ENCODE measurements at regions not wholly inside any gene's neighbourhood (a gene's known extent, or its start where the extent isn't known, plus 50 kb on each side); places are given as distances from the start of the nearest gene placed in this dataset.
A peak's percentile ranks its signal among the peaks of the same experiment; 100 is the strongest.

DNA sequence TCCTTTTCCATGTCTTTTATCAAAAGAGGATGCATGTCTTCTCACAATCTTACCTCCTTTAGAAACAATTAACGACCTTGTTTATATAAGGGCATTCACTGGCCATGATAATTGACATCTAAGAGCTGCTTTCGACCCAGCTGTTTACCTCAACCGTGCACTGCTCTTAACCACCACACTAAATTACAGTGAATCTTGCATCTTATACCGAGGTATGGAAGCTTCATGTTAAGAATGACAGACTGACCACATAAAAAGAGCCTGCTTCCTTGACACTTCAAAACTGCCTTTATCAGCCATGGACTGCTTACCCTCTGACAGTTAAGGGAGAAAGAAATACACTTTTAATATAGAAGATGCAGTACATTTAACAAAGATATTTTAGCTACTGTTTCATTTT lies 301.7 kb upstream of the LYPLAL1 start:
- no peak overlapping the region for H3K27ac ChIP-seq (ENCODE audit: insufficient read depth, low read length)
- H3K4me2 ChIP-seq (ENCODE audit: extremely low read depth, insufficient read depth, low read length): no peak overlapping the region
- DNase-seq (ENCODE audit: low read depth in 2 of 2): no peak
- no peaks in the 10 kb centered on the region for H4K20me1 ChIP-seq (ENCODE audit: control insufficient read depth, extremely low read depth, insufficient read depth, low read length)
- no peaks in the 10 kb centered on the region for H3K36me3 ChIP-seq (ENCODE audit: control insufficient read depth, insufficient read depth, low read length)
- no peak overlapping the region for H2AFZ ChIP-seq (ENCODE audit: low read length)
- no peak overlapping the region for H3K9ac ChIP-seq (ENCODE audit: insufficient read depth, low read length)
- no peak overlapping the region for H3K4me3 ChIP-seq (replicated peaks in 1 of 4; ENCODE audit: control extremely low read depth in 1 of 4, insufficient read depth in 1 of 4, low read depth in 3 of 4, low read length in 4 of 4)
- no peaks in the 10 kb centered on the region for H3K9me3 ChIP-seq (ENCODE audit: control insufficient read depth, insufficient read depth, low read depth, low read length)
- TF ChIP-seq, protein P1, sequence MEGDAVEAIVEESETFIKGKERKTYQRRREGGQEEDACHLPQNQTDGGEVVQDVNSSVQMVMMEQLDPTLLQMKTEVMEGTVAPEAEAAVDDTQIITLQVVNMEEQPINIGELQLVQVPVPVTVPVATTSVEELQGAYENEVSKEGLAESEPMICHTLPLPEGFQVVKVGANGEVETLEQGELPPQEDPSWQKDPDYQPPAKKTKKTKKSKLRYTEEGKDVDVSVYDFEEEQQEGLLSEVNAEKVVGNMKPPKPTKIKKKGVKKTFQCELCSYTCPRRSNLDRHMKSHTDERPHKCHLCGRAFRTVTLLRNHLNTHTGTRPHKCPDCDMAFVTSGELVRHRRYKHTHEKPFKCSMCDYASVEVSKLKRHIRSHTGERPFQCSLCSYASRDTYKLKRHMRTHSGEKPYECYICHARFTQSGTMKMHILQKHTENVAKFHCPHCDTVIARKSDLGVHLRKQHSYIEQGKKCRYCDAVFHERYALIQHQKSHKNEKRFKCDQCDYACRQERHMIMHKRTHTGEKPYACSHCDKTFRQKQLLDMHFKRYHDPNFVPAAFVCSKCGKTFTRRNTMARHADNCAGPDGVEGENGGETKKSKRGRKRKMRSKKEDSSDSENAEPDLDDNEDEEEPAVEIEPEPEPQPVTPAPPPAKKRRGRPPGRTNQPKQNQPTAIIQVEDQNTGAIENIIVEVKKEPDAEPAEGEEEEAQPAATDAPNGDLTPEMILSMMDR (conservative IDR thresholded peaks at IDR 0.05 in 1 of 2, IDR thresholded peaks at IDR 0.05 in 1 of 2; ENCODE audit: low read depth in 1 of 2, low read length in 2 of 2): no peak
- no peak for TF ChIP-seq EZH2 (IDR thresholded peaks at IDR 0.05; ENCODE audit: low read length, missing control alignments)
- H3K79me2 ChIP-seq (ENCODE audit: control insufficient read depth, insufficient read depth, low read length): no peaks in the 10 kb centered on the region
- peaks cover 3% of the 10 kb centered on the region for H3K4me1 ChIP-seq (ENCODE audit: control insufficient read depth, extremely low read depth, insufficient read depth, low read length)
- H3K27me3 ChIP-seq (ENCODE audit: control insufficient read depth, insufficient read depth, low read length): no peaks in the 10 kb centered on the region

DNA sequence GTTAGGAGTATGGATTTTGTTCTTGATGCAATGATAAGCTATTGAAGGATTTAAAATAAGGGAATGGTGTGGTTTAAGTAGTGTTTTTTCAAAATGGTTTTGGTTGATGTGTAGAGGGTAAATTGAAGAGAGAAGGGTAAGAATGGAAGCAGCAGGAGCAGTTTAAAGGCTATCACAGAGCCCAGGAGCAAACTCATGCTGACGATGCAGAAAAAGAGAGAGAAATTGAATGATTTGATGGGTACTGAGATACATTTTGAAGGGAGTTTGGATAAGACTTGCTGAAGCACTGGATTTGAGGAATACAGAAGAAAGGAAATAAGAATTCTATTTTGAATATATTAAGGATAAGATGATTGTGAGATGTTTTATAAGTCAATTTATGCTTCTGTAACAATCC lies 300.8 kb upstream of the LYPLAL1 start:
- Histone ChIP-seq H3K9me3 (ENCODE audit: control insufficient read depth, insufficient read depth, low read depth, low read length) (no peaks in the 10 kb centered on the region), H3K4me1 (ENCODE audit: control insufficient read depth, extremely low read depth, insufficient read depth, low read length) (peaks cover 3% of the 10 kb centered on the region), H3K4me2 (ENCODE audit: extremely low read depth, insufficient read depth, low read length) (no peak overlapping the region), H3K4me3 (replicated peaks in 1 of 4; ENCODE audit: control extremely low read depth in 1 of 4, insufficient read depth in 1 of 4, low read depth in 3 of 4, low read length in 4 of 4) (no peak overlapping the region), H3K9ac (ENCODE audit: insufficient read depth, low read length) (no peak overlapping the region), H3K27ac (ENCODE audit: insufficient read depth, low read length) (no peak overlapping the region), H3K27me3 (ENCODE audit: control insufficient read depth, insufficient read depth, low read length) (no peaks in the 10 kb centered on the region), H3K79me2 (ENCODE audit: control insufficient read depth, insufficient read depth, low read length) (no peaks in the 10 kb centered on the region), H3K36me3 (ENCODE audit: control insufficient read depth, insufficient read depth, low read length) (no peaks in the 10 kb centered on the region), H4K20me1 (ENCODE audit: control insufficient read depth, extremely low read depth, insufficient read depth, low read length) (no peaks in the 10 kb centered on the region), H2AFZ (ENCODE audit: low read length) (no peak overlapping the region)
- no peak for DNase-seq (ENCODE audit: low read depth in 2 of 2)
- TF ChIP-seq EZH2 (IDR thresholded peaks at IDR 0.05; ENCODE audit: low read length, missing control alignments): no peak
- TF ChIP-seq, protein P1 (conservative IDR thresholded peaks at IDR 0.05 in 1 of 2, IDR thresholded peaks at IDR 0.05 in 1 of 2; ENCODE audit: low read depth in 1 of 2, low read length in 2 of 2): no peak

DNA sequence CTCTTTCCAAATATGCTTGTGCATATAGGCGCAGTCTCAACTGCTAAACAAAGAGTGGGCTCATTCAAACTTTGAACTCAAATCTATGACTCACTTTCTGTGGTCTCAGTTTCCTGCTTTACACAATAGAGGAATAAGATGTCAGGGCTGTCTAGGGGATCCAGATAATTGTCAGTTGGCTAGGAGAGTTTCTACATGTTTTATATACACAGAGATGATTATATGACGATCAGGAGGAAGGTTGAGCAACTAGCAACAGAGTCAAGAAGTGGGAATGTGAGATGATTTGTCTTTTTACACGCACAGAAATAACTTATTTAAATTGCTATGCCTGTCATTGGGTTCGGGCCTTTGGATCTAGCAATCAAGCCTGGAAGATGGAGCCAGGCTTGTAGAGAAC lies 299.4 kb upstream of the LYPLAL1 start:
- Histone ChIP-seq H3K79me2 (ENCODE audit: control insufficient read depth, insufficient read depth, low read length) (no peaks in the 10 kb centered on the region), H3K9me3 (ENCODE audit: control insufficient read depth, insufficient read depth, low read depth, low read length) (no peaks in the 10 kb centered on the region), H3K4me2 (ENCODE audit: extremely low read depth, insufficient read depth, low read length) (no peak overlapping the region), H3K27me3 (ENCODE audit: control insufficient read depth, insufficient read depth, low read length) (no peaks in the 10 kb centered on the region), H3K36me3 (ENCODE audit: control insufficient read depth, insufficient read depth, low read length) (no peaks in the 10 kb centered on the region), H3K9ac (ENCODE audit: insufficient read depth, low read length) (no peak overlapping the region), H3K4me3 (replicated peaks in 1 of 4; ENCODE audit: control extremely low read depth in 1 of 4, insufficient read depth in 1 of 4, low read depth in 3 of 4, low read length in 4 of 4) (no peak overlapping the region), H2AFZ (ENCODE audit: low read length) (no peak overlapping the region), H3K4me1 (ENCODE audit: control insufficient read depth, extremely low read depth, insufficient read depth, low read length) (no peaks in the 10 kb centered on the region), H4K20me1 (ENCODE audit: control insufficient read depth, extremely low read depth, insufficient read depth, low read length) (no peaks in the 10 kb centered on the region), H3K27ac (ENCODE audit: insufficient read depth, low read length) (no peak overlapping the region)
- TF ChIP-seq EZH2 (IDR thresholded peaks at IDR 0.05; ENCODE audit: low read length, missing control alignments): no peak
- TF ChIP-seq, protein P1 (conservative IDR thresholded peaks at IDR 0.05 in 1 of 2, IDR thresholded peaks at IDR 0.05 in 1 of 2; ENCODE audit: low read depth in 1 of 2, low read length in 2 of 2): no peak
- DNase-seq (ENCODE audit: low read depth in 2 of 2): peak; percentile 87 to 92
